ENCODE measurements at regions not wholly inside any gene's neighbourhood (a gene's known extent, or its start where the extent isn't known, plus 50 kb on each side); places are given as distances from the start of the nearest gene placed in this dataset.

GRCh38 chr6:9089724-9090123, 654.4 kb upstream of the SLC35B3 start:
- H3K4me1 ChIP-seq (ENCODE audit: control insufficient read depth in 1 of 2, insufficient read depth in 2 of 2, low read length in 2 of 2) = no peaks in the 10 kb centered on the region
- no peak overlapping the region for H3K4me2 ChIP-seq (replicated peaks; ENCODE audit: extremely low read depth, low read length, poor library complexity, severe bottlenecking)
- no peaks in the 10 kb centered on the region for H3K79me2 ChIP-seq (ENCODE audit: insufficient read depth, low read length)
- no peak overlapping the region for H3K27ac ChIP-seq (ENCODE audit: low read depth in 1 of 2, low read length in 2 of 2)
- no peak overlapping the region for H3K4me3 ChIP-seq (replicated peaks in 1 of 3; ENCODE audit: low read depth in 2 of 3, low read length in 3 of 3)
- no peak for TF ChIP-seq CTCF (IDR thresholded peaks at IDR 0.05)
- DNase-seq = no peak
- Mint-ChIP-seq H3K4me1 (no peaks in the 10 kb centered on the region), H3K9me3 (peaks cover 0 to 1% (median 0%) of the 10 kb centered on the region in 7 donors), H3K4me3 (no peak overlapping the region), H3K36me3 (no peaks in the 10 kb centered on the region), H3K27ac (no peak overlapping the region), H3K27me3 (ENCODE audit: low read depth in 3 of 3) (peaks cover 0 to 2% (median 0%) of the 10 kb centered on the region in 3 donors)
- no peaks in the 10 kb centered on the region for H4K20me1 ChIP-seq (ENCODE audit: insufficient read depth, low read length)
- no peak overlapping the region for H3K9ac ChIP-seq (ENCODE audit: insufficient read depth, low read length, poor library complexity, severe bottlenecking)
- intact Hi-C loops (cut with micrococcal nuclease) = no loop called here
- no peaks in the 10 kb centered on the region for H3K9me3 ChIP-seq (replicated peaks in 1 of 2; ENCODE audit: control insufficient read depth in 1 of 2, insufficient read depth in 1 of 2, low read length in 2 of 2)
- no peak overlapping the region for H2AFZ ChIP-seq (ENCODE audit: insufficient read depth, low read depth, low read length, poor library complexity, severe bottlenecking)
- H3K27me3 ChIP-seq (ENCODE audit: control insufficient read depth in 2 of 2, insufficient read depth in 2 of 2, low read length in 2 of 2) = no peaks in the 10 kb centered on the region
- no CpG with 5 or more reads among the region's 1 CpG for WGBS (ENCODE audit: insufficient coverage)
- H3K36me3 ChIP-seq (replicated peaks in 1 of 2; ENCODE audit: control insufficient read depth in 1 of 2, insufficient read depth in 2 of 2, low read length in 2 of 2) = no peaks in the 10 kb centered on the region

GRCh38 chr6:9087470-9087869, 652.1 kb upstream of the SLC35B3 start:
- intact Hi-C loops (cut with micrococcal nuclease) = no loop called here
- Histone ChIP-seq H3K9ac (ENCODE audit: insufficient read depth, low read length, poor library complexity, severe bottlenecking) (no peak overlapping the region), H3K27ac (ENCODE audit: low read depth in 1 of 2, low read length in 2 of 2) (no peak overlapping the region), H2AFZ (ENCODE audit: insufficient read depth, low read depth, low read length, poor library complexity, severe bottlenecking) (no peak overlapping the region), H3K9me3 (replicated peaks in 1 of 2; ENCODE audit: control insufficient read depth in 1 of 2, insufficient read depth in 1 of 2, low read length in 2 of 2) (no peaks in the 10 kb centered on the region), H3K4me3 (replicated peaks in 1 of 3; ENCODE audit: low read depth in 2 of 3, low read length in 3 of 3) (no peak overlapping the region), H4K20me1 (ENCODE audit: insufficient read depth, low read length) (no peaks in the 10 kb centered on the region), H3K36me3 (replicated peaks in 1 of 2; ENCODE audit: control insufficient read depth in 1 of 2, insufficient read depth in 2 of 2, low read length in 2 of 2) (no peaks in the 10 kb centered on the region), H3K79me2 (ENCODE audit: insufficient read depth, low read length) (no peaks in the 10 kb centered on the region), H3K4me1 (ENCODE audit: control insufficient read depth in 1 of 2, insufficient read depth in 2 of 2, low read length in 2 of 2) (no peaks in the 10 kb centered on the region), H3K27me3 (ENCODE audit: control insufficient read depth in 2 of 2, insufficient read depth in 2 of 2, low read length in 2 of 2) (no peaks in the 10 kb centered on the region), H3K4me2 (replicated peaks; ENCODE audit: extremely low read depth, low read length, poor library complexity, severe bottlenecking) (no peak overlapping the region)
- 94% methylated on average over 5 of the region's 5 CpGs for WGBS (ENCODE audit: insufficient coverage)
- H3K36me3 Mint-ChIP-seq = no peaks in the 10 kb centered on the region
- H3K4me3 Mint-ChIP-seq = no peak overlapping the region
- peaks cover 0 to 1% (median 0%) of the 10 kb centered on the region in 7 donors for H3K9me3 Mint-ChIP-seq
- no peak for TF ChIP-seq CTCF (IDR thresholded peaks at IDR 0.05)
- peaks cover 0 to 2% (median 0%) of the 10 kb centered on the region in 3 donors for H3K27me3 Mint-ChIP-seq (ENCODE audit: low read depth in 3 of 3)
- no peak overlapping the region for H3K27ac Mint-ChIP-seq
- DNase-seq = no peak
- H3K4me1 Mint-ChIP-seq = no peaks in the 10 kb centered on the region
